ENCODE measurements at regions not wholly inside any gene's neighbourhood (a gene's known extent, or its start where the extent isn't known, plus 50 kb on each side); places are given as distances from the start of the nearest gene placed in this dataset.

DNA sequence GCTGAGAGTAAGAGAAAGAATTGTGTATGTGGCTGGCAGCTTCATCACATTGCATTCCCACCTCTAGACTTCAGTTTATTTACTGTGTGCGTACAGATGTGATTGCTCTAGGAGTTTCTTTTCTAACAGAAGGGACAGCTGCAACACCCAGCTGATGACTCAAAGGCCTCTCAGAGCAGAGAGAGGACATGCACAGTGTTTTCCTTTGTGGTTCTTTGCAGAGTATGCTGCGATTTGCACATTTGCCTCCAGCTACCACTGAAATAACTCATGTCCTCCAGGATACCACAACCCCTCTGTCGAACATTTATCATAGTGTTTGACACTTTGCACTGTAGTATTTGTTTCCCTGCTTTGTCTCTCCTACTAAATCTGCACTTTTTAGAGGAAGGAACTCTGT is 294.1 kb downstream of the STIM2 start:
- H3K27me3 ChIP-seq (ENCODE audit: insufficient read depth): no peaks in the 10 kb centered on the region
- Mint-ChIP-seq H3K36me3 (ENCODE audit: low read depth) (no peaks in the 10 kb centered on the region), H3K4me1 (peaks cover 11% of the 10 kb centered on the region; the same call in 2 of the 3 replicates), H3K27ac (no peak overlapping the region), H3K9me3 (no peaks in the 10 kb centered on the region), H3K27me3 (ENCODE audit: insufficient read depth, low read depth, poor library complexity) (no peaks in the 10 kb centered on the region), H3K4me3 (no peak overlapping the region)
- H3F3A ChIP-seq (replicated peaks; ENCODE audit: low read depth): no peaks in the 10 kb centered on the region
- no peaks in the 10 kb centered on the region for H3K36me3 ChIP-seq (ENCODE audit: insufficient read depth)
- no peak overlapping the region for H3K27ac ChIP-seq (ENCODE audit: low read depth)
- H3K9me2 ChIP-seq (ENCODE audit: insufficient read depth): 0 out of 2 replicates have a peak, but pooled peaks cover 3% of the 10 kb centered on the region
- TF ChIP-seq POLR2AphosphoS5 (IDR thresholded peaks at IDR 0.05; ENCODE audit: low read depth) (no peak), JUNB (IDR thresholded peaks at IDR 0.05; ENCODE audit: unreplicated experiment) (no peak), EZH2 (IDR thresholded peaks at IDR 0.05; ENCODE audit: low read depth, unreplicated experiment) (no peak), EZH2phosphoT487 (IDR thresholded peaks at IDR 0.05; ENCODE audit: unreplicated experiment) (no peak), ZNF331 (CRISPR knock-in tag; IDR thresholded peaks at IDR 0.05; ENCODE audit: low read depth) (no peak), STAT1 (IDR thresholded peaks at IDR 0.05; ENCODE audit: unreplicated experiment) (no peak), CREB1 (CRISPR knock-in tag; IDR thresholded peaks at IDR 0.05; ENCODE audit: low read depth) (no peak), NANOG (IDR thresholded peaks at IDR 0.05; ENCODE audit: borderline replicate concordance) (no peak), ZNF114 (CRISPR knock-in tag; IDR thresholded peaks at IDR 0.05) (no peak)
- TF ChIP-seq, protein P1, sequence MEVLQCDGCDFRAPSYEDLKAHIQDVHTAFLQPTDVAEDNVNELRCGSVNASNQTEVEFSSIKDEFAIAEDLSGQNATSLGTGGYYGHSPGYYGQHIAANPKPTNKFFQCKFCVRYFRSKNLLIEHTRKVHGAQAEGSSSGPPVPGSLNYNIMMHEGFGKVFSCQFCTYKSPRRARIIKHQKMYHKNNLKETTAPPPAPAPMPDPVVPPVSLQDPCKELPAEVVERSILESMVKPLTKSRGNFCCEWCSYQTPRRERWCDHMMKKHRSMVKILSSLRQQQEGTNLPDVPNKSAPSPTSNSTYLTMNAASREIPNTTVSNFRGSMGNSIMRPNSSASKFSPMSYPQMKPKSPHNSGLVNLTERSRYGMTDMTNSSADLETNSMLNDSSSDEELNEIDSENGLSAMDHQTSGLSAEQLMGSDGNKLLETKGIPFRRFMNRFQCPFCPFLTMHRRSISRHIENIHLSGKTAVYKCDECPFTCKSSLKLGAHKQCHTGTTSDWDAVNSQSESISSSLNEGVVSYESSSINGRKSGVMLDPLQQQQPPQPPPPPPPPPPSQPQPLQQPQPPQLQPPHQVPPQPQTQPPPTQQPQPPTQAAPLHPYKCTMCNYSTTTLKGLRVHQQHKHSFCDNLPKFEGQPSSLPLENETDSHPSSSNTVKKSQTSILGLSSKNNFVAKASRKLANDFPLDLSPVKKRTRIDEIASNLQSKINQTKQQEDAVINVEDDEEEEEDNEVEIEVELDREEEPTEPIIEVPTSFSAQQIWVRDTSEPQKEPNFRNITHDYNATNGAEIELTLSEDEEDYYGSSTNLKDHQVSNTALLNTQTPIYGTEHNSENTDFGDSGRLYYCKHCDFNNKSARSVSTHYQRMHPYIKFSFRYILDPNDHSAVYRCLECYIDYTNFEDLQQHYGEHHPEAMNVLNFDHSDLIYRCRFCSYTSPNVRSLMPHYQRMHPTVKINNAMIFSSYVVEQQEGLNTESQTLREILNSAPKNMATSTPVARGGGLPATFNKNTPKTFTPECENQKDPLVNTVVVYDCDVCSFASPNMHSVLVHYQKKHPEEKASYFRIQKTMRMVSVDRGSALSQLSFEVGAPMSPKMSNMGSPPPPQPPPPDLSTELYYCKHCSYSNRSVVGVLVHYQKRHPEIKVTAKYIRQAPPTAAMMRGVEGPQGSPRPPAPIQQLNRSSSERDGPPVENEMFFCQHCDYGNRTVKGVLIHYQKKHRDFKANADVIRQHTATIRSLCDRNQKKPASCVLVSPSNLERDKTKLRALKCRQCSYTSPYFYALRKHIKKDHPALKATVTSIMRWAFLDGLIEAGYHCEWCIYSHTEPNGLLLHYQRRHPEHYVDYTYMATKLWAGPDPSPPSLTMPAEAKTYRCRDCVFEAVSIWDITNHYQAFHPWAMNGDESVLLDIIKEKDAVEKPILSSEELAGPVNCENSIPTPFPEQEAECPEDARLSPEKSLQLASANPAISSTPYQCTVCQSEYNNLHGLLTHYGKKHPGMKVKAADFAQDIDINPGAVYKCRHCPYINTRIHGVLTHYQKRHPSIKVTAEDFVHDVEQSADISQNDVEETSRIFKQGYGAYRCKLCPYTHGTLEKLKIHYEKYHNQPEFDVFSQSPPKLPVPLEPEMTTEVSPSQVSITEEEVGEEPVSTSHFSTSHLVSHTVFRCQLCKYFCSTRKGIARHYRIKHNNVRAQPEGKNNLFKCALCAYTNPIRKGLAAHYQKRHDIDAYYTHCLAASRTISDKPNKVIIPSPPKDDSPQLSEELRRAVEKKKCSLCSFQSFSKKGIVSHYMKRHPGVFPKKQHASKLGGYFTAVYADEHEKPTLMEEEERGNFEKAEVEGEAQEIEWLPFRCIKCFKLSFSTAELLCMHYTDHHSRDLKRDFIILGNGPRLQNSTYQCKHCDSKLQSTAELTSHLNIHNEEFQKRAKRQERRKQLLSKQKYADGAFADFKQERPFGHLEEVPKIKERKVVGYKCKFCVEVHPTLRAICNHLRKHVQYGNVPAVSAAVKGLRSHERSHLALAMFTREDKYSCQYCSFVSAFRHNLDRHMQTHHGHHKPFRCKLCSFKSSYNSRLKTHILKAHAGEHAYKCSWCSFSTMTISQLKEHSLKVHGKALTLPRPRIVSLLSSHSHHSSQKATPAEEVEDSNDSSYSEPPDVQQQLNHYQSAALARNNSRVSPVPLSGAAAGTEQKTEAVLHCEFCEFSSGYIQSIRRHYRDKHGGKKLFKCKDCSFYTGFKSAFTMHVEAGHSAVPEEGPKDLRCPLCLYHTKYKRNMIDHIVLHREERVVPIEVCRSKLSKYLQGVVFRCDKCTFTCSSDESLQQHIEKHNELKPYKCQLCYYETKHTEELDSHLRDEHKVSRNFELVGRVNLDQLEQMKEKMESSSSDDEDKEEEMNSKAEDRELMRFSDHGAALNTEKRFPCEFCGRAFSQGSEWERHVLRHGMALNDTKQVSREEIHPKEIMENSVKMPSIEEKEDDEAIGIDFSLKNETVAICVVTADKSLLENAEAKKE (CRISPR knock-in tag; IDR thresholded peaks at IDR 0.05): no peak
- TF ChIP-seq, protein P2, sequence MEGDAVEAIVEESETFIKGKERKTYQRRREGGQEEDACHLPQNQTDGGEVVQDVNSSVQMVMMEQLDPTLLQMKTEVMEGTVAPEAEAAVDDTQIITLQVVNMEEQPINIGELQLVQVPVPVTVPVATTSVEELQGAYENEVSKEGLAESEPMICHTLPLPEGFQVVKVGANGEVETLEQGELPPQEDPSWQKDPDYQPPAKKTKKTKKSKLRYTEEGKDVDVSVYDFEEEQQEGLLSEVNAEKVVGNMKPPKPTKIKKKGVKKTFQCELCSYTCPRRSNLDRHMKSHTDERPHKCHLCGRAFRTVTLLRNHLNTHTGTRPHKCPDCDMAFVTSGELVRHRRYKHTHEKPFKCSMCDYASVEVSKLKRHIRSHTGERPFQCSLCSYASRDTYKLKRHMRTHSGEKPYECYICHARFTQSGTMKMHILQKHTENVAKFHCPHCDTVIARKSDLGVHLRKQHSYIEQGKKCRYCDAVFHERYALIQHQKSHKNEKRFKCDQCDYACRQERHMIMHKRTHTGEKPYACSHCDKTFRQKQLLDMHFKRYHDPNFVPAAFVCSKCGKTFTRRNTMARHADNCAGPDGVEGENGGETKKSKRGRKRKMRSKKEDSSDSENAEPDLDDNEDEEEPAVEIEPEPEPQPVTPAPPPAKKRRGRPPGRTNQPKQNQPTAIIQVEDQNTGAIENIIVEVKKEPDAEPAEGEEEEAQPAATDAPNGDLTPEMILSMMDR (conservative IDR thresholded peaks at IDR 0.05; ENCODE audit: low read depth in 2 of 2): no peak
- TF ChIP-seq, protein P3, sequence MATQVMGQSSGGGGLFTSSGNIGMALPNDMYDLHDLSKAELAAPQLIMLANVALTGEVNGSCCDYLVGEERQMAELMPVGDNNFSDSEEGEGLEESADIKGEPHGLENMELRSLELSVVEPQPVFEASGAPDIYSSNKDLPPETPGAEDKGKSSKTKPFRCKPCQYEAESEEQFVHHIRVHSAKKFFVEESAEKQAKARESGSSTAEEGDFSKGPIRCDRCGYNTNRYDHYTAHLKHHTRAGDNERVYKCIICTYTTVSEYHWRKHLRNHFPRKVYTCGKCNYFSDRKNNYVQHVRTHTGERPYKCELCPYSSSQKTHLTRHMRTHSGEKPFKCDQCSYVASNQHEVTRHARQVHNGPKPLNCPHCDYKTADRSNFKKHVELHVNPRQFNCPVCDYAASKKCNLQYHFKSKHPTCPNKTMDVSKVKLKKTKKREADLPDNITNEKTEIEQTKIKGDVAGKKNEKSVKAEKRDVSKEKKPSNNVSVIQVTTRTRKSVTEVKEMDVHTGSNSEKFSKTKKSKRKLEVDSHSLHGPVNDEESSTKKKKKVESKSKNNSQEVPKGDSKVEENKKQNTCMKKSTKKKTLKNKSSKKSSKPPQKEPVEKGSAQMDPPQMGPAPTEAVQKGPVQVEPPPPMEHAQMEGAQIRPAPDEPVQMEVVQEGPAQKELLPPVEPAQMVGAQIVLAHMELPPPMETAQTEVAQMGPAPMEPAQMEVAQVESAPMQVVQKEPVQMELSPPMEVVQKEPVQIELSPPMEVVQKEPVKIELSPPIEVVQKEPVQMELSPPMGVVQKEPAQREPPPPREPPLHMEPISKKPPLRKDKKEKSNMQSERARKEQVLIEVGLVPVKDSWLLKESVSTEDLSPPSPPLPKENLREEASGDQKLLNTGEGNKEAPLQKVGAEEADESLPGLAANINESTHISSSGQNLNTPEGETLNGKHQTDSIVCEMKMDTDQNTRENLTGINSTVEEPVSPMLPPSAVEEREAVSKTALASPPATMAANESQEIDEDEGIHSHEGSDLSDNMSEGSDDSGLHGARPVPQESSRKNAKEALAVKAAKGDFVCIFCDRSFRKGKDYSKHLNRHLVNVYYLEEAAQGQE (IDR thresholded peaks at IDR 0.05; ENCODE audit: unreplicated experiment): no peak
- TF ChIP-seq, protein P4, sequence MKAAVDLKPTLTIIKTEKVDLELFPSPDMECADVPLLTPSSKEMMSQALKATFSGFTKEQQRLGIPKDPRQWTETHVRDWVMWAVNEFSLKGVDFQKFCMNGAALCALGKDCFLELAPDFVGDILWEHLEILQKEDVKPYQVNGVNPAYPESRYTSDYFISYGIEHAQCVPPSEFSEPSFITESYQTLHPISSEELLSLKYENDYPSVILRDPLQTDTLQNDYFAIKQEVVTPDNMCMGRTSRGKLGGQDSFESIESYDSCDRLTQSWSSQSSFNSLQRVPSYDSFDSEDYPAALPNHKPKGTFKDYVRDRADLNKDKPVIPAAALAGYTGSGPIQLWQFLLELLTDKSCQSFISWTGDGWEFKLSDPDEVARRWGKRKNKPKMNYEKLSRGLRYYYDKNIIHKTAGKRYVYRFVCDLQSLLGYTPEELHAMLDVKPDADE (IDR thresholded peaks at IDR 0.05): no peak
- DNase-seq (ENCODE audit: low spot score) (no peak), ATAC-seq (no peak)
- no peak overlapping the region for H3K4me2 ChIP-seq
- no peaks in the 10 kb centered on the region for H3K79me2 ChIP-seq (replicated peaks; ENCODE audit: insufficient read depth)
- H4K20me1 ChIP-seq (replicated peaks; ENCODE audit: insufficient read depth): no peaks in the 10 kb centered on the region
- peak overlapping the region; percentile 79; the same call in 1 of the 2 replicates for H2AFZ ChIP-seq
- no peak overlapping the region for H3K4me3 ChIP-seq
- H3K4me1 ChIP-seq (ENCODE audit: insufficient read depth): no peaks in the 10 kb centered on the region
